H1 (cell line): ENCODE measurements at regions not wholly inside any gene's neighbourhood (a gene's known extent, or its start where the extent isn't known, plus 50 kb on each side); places are given as distances from the start of the nearest gene placed in this dataset.

Source experiments
- ATF3 ChIP-seq: IDR thresholded peaks from 2 replicates; pipeline ENCODE4 v1.6.1; 2011; ENCODE audit warnings: low read depth, mild to moderate bottlenecking, low read length; ENCODE audit not compliant: insufficient read depth
- CEBPB ChIP-seq: IDR thresholded peaks from 2 replicates; pipeline ENCODE4 v1.6.1; 2012; ENCODE audit warnings: low read depth, low read length
- CTCF ChIP-seq, 3 experiments: IDR thresholded peaks; 1 replicate in 2 of 3; 2 replicates in 1 of 3; pipeline versions ENCODE4 v1.5.1 to v1.6.1; 2011; ENCODE audit warnings: low read length in 3 of 3, mild to moderate bottlenecking in 3 of 3, inconsistent platforms in 2 of 3, low read depth in 1 of 3, moderate library complexity in 1 of 3; ENCODE audit not compliant: insufficient read depth in 1 of 3; ENCODE audit errors: control extremely low read depth in 1 of 3
- EGR1 ChIP-seq: IDR thresholded peaks from 2 replicates; pipeline ENCODE4 v1.6.1; 2011; ENCODE audit warnings: low read depth, low read length, borderline replicate concordance
- FOSL1 ChIP-seq: IDR thresholded peaks from 2 replicates; pipeline ENCODE4 v1.6.1; 2011; ENCODE audit warnings: mild to moderate bottlenecking, low read depth, low read length, moderate library complexity; ENCODE audit not compliant: insufficient read depth
- GTF2F1 ChIP-seq: IDR thresholded peaks from 2 replicates; pipeline ENCODE4 v1.6.1; 2012; ENCODE audit warnings: low read depth, low read length, improper control_type of control experiment, borderline replicate concordance
- JUND ChIP-seq: IDR thresholded peaks from 2 replicates; pipeline ENCODE4 v1.6.1; 2011; ENCODE audit warnings: mild to moderate bottlenecking, improper control_type of control experiment, low read length
- POLR2A ChIP-seq, 2 experiments: IDR thresholded peaks; 1 replicate in 1 of 2; 2 replicates in 1 of 2; pipeline ENCODE4 v1.6.1; 2011; ENCODE audit warnings: low read depth in 2 of 2, low read length in 2 of 2, mild to moderate bottlenecking in 2 of 2; ENCODE audit errors: control extremely low read depth in 1 of 2
- SP1 ChIP-seq: IDR thresholded peaks from 2 replicates; pipeline ENCODE4 v1.6.1; 2011; ENCODE audit warnings: low read depth, low read length

GRCh38 chr4:1567808-1568581 is 116.1 kb downstream of the FAM53A start:
- no peak for TF ChIP-seq ATF3
- TF ChIP-seq CEBPB, result no peak
- no peak for TF ChIP-seq GTF2F1
- no peak for TF ChIP-seq CTCF (IDR thresholded peaks at IDR 0.05; ENCODE audit: control extremely low read depth in 1 of 3, insufficient read depth in 1 of 3, low read depth in 1 of 3, low read length in 3 of 3)
- TF ChIP-seq POLR2A (IDR thresholded peaks at IDR 0.05; ENCODE audit: control extremely low read depth in 1 of 2, low read depth in 2 of 2, low read length in 2 of 2), result no peak
- TF ChIP-seq EGR1, result no peak
- TF ChIP-seq SP1, result no peak
- TF ChIP-seq JUND, result no peak
- TF ChIP-seq FOSL1, result no peak
